Activated naive CD4-positive, alpha-beta T cell treated with Interleukin-2 at 50 U/mL for 16 hours (primary cell): ENCODE measurements at regions not wholly inside any gene's neighbourhood (a gene's known extent, or its start where the extent isn't known, plus 50 kb on each side); places are given as distances from the start of the nearest gene placed in this dataset.
A peak's percentile ranks its signal among the peaks of the same experiment; 100 is the strongest.

Source experiments
- DNase-seq: peaks from one replicate; pipeline ENCODE4 v3.0.0-alpha.2; 2020

- no peak for DNase-seq
These were observed 112.8 kb upstream of the TLE3 start for GRCh38 chr15:70210528-70210927.

- DNase-seq, result no peak
These were observed 112.4 kb upstream of the TLE3 start for GRCh38 chr15:70210076-70210475.

GRCh38 chr15:70209499-70209898 is 111.8 kb upstream of the TLE3 start:
- DNase-seq, result no peak

- no peak for DNase-seq
These were observed 110.6 kb upstream of the TLE3 start for GRCh38 chr15:70208332-70208731.

GRCh38 chr15:70206668-70207067 is 109.0 kb upstream of the TLE3 start:
- DNase-seq, result no peak

- DNase-seq, result no peak
These were observed 106.9 kb upstream of the TLE3 start for GRCh38 chr15:70204652-70205051.

- DNase-seq, result no peak
These were observed 106.4 kb upstream of the TLE3 start for GRCh38 chr15:70203981-70204560.

GRCh38 chr15:70202756-70203155 is 105.0 kb upstream of the TLE3 start:
- DNase-seq, result no peak

- DNase-seq, result no peak
These were observed 103.7 kb upstream of the TLE3 start for GRCh38 chr15:70201425-70201775.

GRCh38 chr15:70200511-70201424 is 103.1 kb upstream of the TLE3 start:
- no peak for DNase-seq

- DNase-seq, result no peak
These were observed 102.1 kb upstream of the TLE3 start for GRCh38 chr15:70199540-70200410.

GRCh38 chr15:70199124-70199482 is 101.4 kb upstream of the TLE3 start:
- DNase-seq, result no peak

GRCh38 chr15:70198441-70199123 is 100.9 kb upstream of the TLE3 start:
- no peak for DNase-seq

GRCh38 chr15:70197945-70198361 is 100.2 kb upstream of the TLE3 start:
- DNase-seq, result no peak

- DNase-seq, result no peak
These were observed 99.7 kb upstream of the TLE3 start for GRCh38 chr15:70197318-70197944.

- peak; percentile 69 for DNase-seq
These were observed 98.9 kb upstream of the TLE3 start for GRCh38 chr15:70196372-70197316.

- DNase-seq, result no peak
These were observed 98.0 kb upstream of the TLE3 start for GRCh38 chr15:70195587-70196305.

- no peak for DNase-seq
These were observed 97.5 kb upstream of the TLE3 start for GRCh38 chr15:70195171-70195570.

GRCh38 chr15:70194266-70194665 is 96.5 kb upstream of the TLE3 start:
- DNase-seq, result no peak

GRCh38 chr15:70193734-70194133 is 96.0 kb upstream of the TLE3 start:
- DNase-seq, result no peak

GRCh38 chr15:70192490-70192889 is 94.8 kb upstream of the TLE3 start:
- no peak for DNase-seq
